ENCODE measurements at regions not wholly inside any gene's neighbourhood (a gene's known extent, or its start where the extent isn't known, plus 50 kb on each side); places are given as distances from the start of the nearest gene placed in this dataset.

GRCh38 chr9:29060041-29060440 lies 1486.8 kb upstream of the C9orf72 start:
- no peak overlapping the region for H3K27ac Mint-ChIP-seq
- WGBS, 2 experiments (ENCODE audit: insufficient coverage in 1 of 2, insufficient read length in 1 of 2), result 85% methylated on average over 1 of the region's 1 CpG; no CpG with 5 or more reads in 1 of the 2 experiments
- no peak overlapping the region for H3K4me3 Mint-ChIP-seq

GRCh38 chr9:29062446-29062845 lies 1489.2 kb upstream of the C9orf72 start:
- no peaks in the 10 kb centered on the region for H3K27me3 ChIP-seq (ENCODE audit: control insufficient read depth, insufficient read depth, low read length, poor library complexity, severe bottlenecking)
- H3K9ac ChIP-seq (ENCODE audit: extremely low read depth, low read length, poor library complexity, severe bottlenecking), result no peak overlapping the region
- no peak for TF ChIP-seq CTCF (conservative IDR thresholded peaks at IDR 0.05)
- no peak overlapping the region for H3K4me3 Mint-ChIP-seq
- 97 to 100% methylated on average over 1 of the region's 1 CpG for WGBS, 2 experiments (ENCODE audit: insufficient coverage in 1 of 2, insufficient read length in 1 of 2)
- no peaks in the 10 kb centered on the region for H3K27me3 Mint-ChIP-seq (ENCODE audit: insufficient read depth)
- no peaks in the 10 kb centered on the region for H3K4me1 Mint-ChIP-seq
- H3K27ac Mint-ChIP-seq, result no peak overlapping the region
- H3K36me3 ChIP-seq (ENCODE audit: control insufficient read depth, insufficient read depth, low read length), result no peaks in the 10 kb centered on the region
- H3K9me3 Mint-ChIP-seq, result no peaks in the 10 kb centered on the region
- H3K36me3 Mint-ChIP-seq (ENCODE audit: low read depth), result no peaks in the 10 kb centered on the region
- H3K4me3 ChIP-seq (ENCODE audit: low read length), result no peak overlapping the region
- H3K4me1 ChIP-seq (ENCODE audit: control insufficient read depth, insufficient read depth, low read length), result no peaks in the 10 kb centered on the region
- DNase-seq, result no peak
- no peaks in the 10 kb centered on the region for H3K9me3 ChIP-seq (ENCODE audit: control insufficient read depth, low read length)
- H3K27ac ChIP-seq (ENCODE audit: low read depth, low read length), result no peak overlapping the region

More at GRCh38 chr9:29060041-29060440, 1486.8 kb upstream of the C9orf72 start:
- Histone ChIP-seq H3K4me1 (ENCODE audit: control insufficient read depth, insufficient read depth, low read length) (no peaks in the 10 kb centered on the region), H3K9me3 (ENCODE audit: control insufficient read depth, low read length) (no peaks in the 10 kb centered on the region), H3K27ac (ENCODE audit: low read depth, low read length) (no peak overlapping the region), H3K9ac (ENCODE audit: extremely low read depth, low read length, poor library complexity, severe bottlenecking) (no peak overlapping the region), H3K36me3 (ENCODE audit: control insufficient read depth, insufficient read depth, low read length) (no peaks in the 10 kb centered on the region), H3K27me3 (ENCODE audit: control insufficient read depth, insufficient read depth, low read length, poor library complexity, severe bottlenecking) (no peaks in the 10 kb centered on the region), H3K4me3 (ENCODE audit: low read length) (no peak overlapping the region)
- no peaks in the 10 kb centered on the region for H3K4me1 Mint-ChIP-seq
- H3K27me3 Mint-ChIP-seq (ENCODE audit: insufficient read depth), result no peaks in the 10 kb centered on the region
- H3K9me3 Mint-ChIP-seq, result peaks cover 2% of the 10 kb centered on the region
- no peak for TF ChIP-seq CTCF (conservative IDR thresholded peaks at IDR 0.05)
- DNase-seq, result no peak
- no peaks in the 10 kb centered on the region for H3K36me3 Mint-ChIP-seq (ENCODE audit: low read depth)

- Mint-ChIP-seq H3K27ac (no peak overlapping the region), H3K36me3 (ENCODE audit: low read depth) (no peaks in the 10 kb centered on the region), H3K9me3 (no peaks in the 10 kb centered on the region), H3K4me3 (no peak overlapping the region), H3K4me1 (no peaks in the 10 kb centered on the region), H3K27me3 (ENCODE audit: insufficient read depth) (no peaks in the 10 kb centered on the region)
- no peaks in the 10 kb centered on the region for H3K36me3 ChIP-seq (ENCODE audit: control insufficient read depth, insufficient read depth, low read length)
- H3K4me1 ChIP-seq (ENCODE audit: control insufficient read depth, insufficient read depth, low read length), result no peaks in the 10 kb centered on the region
- WGBS, 2 experiments (ENCODE audit: insufficient coverage in 1 of 2, insufficient read length in 1 of 2), result 95% methylated on average over 1 of the region's 1 CpG; no CpG with 5 or more reads in 1 of the 2 experiments
- no peak for TF ChIP-seq CTCF (conservative IDR thresholded peaks at IDR 0.05)
- no peak overlapping the region for H3K4me3 ChIP-seq (ENCODE audit: low read length)
- DNase-seq, result no peak
- H3K27me3 ChIP-seq (ENCODE audit: control insufficient read depth, insufficient read depth, low read length, poor library complexity, severe bottlenecking), result no peaks in the 10 kb centered on the region
- no peak overlapping the region for H3K9ac ChIP-seq (ENCODE audit: extremely low read depth, low read length, poor library complexity, severe bottlenecking)
- no peak overlapping the region for H3K27ac ChIP-seq (ENCODE audit: low read depth, low read length)
- no peaks in the 10 kb centered on the region for H3K9me3 ChIP-seq (ENCODE audit: control insufficient read depth, low read length)
Observed at GRCh38 chr9:29063031-29063430, 1489.8 kb upstream of the C9orf72 start.
